HG03103 (cell line): ENCODE measurements at regions not wholly inside any gene's neighbourhood (a gene's known extent, or its start where the extent isn't known, plus 50 kb on each side); places are given as distances from the start of the nearest gene placed in this dataset.

Experiments
- ATAC-seq: cut with Tn5 transposase; IDR thresholded peaks from one replicate; pipeline ENCODE4 v1.9.1; 2021; ENCODE audit warnings: low read depth; ENCODE audit not compliant: unreplicated experiment

GRCh38 chr7:12119620-12120303, 91.3 kb upstream of the TMEM106B start:
- ATAC-seq: no peak

GRCh38 chr7:12120632-12121031, 90.5 kb upstream of the TMEM106B start:
- ATAC-seq: no peak

GRCh38 chr7:12123172-12123571, 87.9 kb upstream of the TMEM106B start:
- ATAC-seq: no peak

GRCh38 chr7:12124028-12124427, 87.1 kb upstream of the TMEM106B start:
- no peak for ATAC-seq

- no peak for ATAC-seq
These were observed 83.6 kb upstream of the TMEM106B start for GRCh38 chr7:12127455-12127854.

GRCh38 chr7:12130609-12131008, 80.5 kb upstream of the TMEM106B start:
- ATAC-seq: no peak

- ATAC-seq: no peak
These were observed 80.0 kb upstream of the TMEM106B start for GRCh38 chr7:12131122-12131521.

GRCh38 chr7:12133865-12134264, 77.2 kb upstream of the TMEM106B start:
- no peak for ATAC-seq

GRCh38 chr7:12136523-12136922, 74.6 kb upstream of the TMEM106B start:
- ATAC-seq: no peak

- no peak for ATAC-seq
These were observed 73.8 kb upstream of the TMEM106B start for GRCh38 chr7:12137283-12137682.

- ATAC-seq: no peak
These were observed 72.7 kb upstream of the TMEM106B start for GRCh38 chr7:12138421-12138820.

GRCh38 chr7:12139416-12139815, 71.7 kb upstream of the TMEM106B start:
- ATAC-seq: no peak

- no peak for ATAC-seq
These were observed 64.3 kb upstream of the TMEM106B start for GRCh38 chr7:12146813-12147212.

GRCh38 chr7:12152196-12152918, 58.7 kb upstream of the TMEM106B start:
- ATAC-seq: no peak

GRCh38 chr7:12154119-12154518, 57.0 kb upstream of the TMEM106B start:
- no peak for ATAC-seq

- ATAC-seq: no peak
These were observed 53.6 kb upstream of the TMEM106B start for GRCh38 chr7:12157517-12157916.

- no peak for ATAC-seq
These were observed 52.6 kb upstream of the TMEM106B start for GRCh38 chr7:12158334-12159060.

- ATAC-seq: no peak
These were observed 49.9 kb upstream of the TMEM106B start for GRCh38 chr7:12161146-12161545.
